ENCODE measurements at regions not wholly inside any gene's neighbourhood (a gene's known extent, or its start where the extent isn't known, plus 50 kb on each side); places are given as distances from the start of the nearest gene placed in this dataset.

DNA sequence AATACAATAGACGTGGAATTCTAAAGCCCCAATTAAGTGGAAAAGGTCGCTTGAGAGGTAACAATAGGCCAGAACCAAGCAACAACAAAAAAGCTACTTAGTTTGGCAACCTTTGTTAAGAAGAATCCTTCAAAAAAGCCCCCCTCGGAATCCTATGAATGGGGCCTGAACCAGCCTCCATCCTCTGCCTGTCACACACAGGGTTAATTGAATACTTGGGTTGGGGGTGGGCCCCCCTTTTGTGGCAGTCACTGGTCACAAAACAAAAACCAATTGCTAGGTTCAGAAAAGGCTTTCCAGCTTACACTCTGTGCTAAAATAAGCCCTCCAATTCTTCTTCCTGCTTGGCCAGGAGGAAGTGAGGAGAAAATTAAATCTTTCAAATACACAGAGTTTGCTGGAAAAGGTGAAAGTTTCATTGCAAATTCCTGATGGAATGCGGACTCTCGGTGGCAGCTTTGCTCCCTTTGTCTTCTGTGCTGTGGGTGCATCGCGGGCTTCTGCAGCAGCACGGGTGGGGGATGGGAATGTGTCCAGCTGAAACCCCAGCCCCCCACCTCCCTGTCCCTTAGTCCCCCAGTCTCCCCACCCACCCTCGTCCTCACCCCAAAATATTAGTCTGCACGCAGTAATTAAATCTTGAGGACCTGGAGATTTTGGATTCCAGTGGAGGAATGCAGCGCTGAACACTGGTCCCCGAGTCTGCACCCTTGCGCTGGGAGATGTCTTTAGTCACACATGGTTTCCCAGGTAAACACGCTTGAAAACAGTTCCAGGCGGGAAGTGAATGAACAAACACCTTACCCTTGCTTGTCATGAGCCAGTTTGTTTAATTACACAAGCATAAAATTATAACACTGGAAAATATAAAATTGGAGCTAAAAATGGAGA is 254.3 kb downstream of the SOX11 start:
- Histone ChIP-seq H3K4me1 (peaks cover 16% of the 10 kb centered on the region), H3K36me3 (no peaks in the 10 kb centered on the region), H3K4me3 (no peak overlapping the region), H3K27me3 (no peaks in the 10 kb centered on the region), H3K4me2 (no peak overlapping the region), H3K27ac (no peak overlapping the region), H4K20me1 (no peaks in the 10 kb centered on the region), H3K9ac (no peak overlapping the region), H3K9me3 (no peaks in the 10 kb centered on the region)
- no peak for TF ChIP-seq Cebpa-rat (IDR thresholded peaks at IDR 0.05)

DNA sequence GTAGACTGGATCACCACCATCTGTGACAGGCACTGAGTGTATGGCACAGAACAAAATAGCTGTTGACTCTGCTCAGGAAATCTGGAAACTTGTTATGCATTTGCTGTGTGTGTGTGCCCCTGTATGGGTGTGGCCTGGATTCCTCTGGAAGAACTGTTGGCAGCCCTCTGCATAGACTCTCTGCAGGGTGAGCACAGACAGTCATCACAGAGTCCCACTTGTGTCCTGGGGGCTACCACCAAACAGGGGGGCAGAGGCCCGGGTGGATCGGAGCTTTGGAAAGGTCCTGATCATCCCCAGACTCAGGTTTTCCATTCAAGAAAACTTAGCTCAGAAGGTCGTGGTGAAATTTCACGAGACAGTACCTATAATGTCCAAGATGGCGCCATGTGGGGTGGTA is 258.6 kb downstream of the SOX11 start:
- no peaks in the 10 kb centered on the region for H3K36me3 ChIP-seq
- H3K27ac ChIP-seq: no peak overlapping the region
- no peak overlapping the region for H3K4me2 ChIP-seq
- no peaks in the 10 kb centered on the region for H3K9me3 ChIP-seq
- H3K27me3 ChIP-seq: no peaks in the 10 kb centered on the region
- no peak overlapping the region for H3K4me3 ChIP-seq
- H4K20me1 ChIP-seq: no peaks in the 10 kb centered on the region
- TF ChIP-seq Cebpa-rat (IDR thresholded peaks at IDR 0.05): no peak
- no peak overlapping the region for H3K9ac ChIP-seq
- no peaks in the 10 kb centered on the region for H3K4me1 ChIP-seq

DNA sequence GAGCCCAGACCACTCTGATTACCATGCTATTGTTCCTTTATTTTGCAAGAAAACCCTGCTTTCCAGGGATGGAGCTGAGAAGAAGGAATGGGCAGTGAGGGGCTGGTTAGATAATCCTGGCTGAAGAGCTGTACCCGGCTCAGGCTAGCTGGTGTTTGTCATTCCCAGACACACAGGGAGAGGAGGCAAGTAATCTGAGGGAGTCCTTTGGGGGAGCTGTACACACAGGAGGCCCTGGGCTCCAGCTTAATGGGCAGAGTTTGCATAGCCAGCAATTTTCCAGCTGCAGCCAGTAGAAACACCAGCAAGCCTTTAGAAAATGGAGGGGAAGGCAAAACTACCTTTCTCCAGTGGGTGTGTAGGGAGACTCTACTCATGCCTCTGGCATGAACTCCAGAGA is 259.3 kb downstream of the SOX11 start:
- Histone ChIP-seq H3K4me3 (no peak overlapping the region), H3K4me2 (no peak overlapping the region), H3K36me3 (no peaks in the 10 kb centered on the region), H3K4me1 (no peaks in the 10 kb centered on the region), H3K27ac (no peak overlapping the region), H4K20me1 (no peaks in the 10 kb centered on the region), H3K27me3 (no peaks in the 10 kb centered on the region), H3K9ac (no peak overlapping the region), H3K9me3 (no peaks in the 10 kb centered on the region)
- no peak for TF ChIP-seq Cebpa-rat (IDR thresholded peaks at IDR 0.05)

DNA sequence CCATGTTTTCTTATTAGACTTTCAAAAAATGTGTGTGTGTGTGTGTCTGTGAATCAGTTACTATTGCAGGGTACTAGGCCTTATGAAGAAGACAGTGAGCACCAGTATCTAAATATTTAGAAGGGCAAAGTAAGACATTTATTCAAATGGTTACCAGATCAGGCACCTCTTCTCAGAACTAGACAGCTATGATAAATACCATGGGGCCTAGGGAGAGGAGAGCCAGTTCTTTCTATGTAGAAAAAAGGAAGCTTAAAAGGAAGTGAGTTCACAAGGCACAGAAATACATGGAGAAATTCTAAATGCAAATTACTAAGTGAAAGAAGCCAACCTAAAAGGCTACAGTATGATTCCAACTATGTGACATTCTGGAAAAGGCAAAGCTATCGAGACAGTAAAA is 261.3 kb downstream of the SOX11 start:
- no peak for TF ChIP-seq Cebpa-rat (IDR thresholded peaks at IDR 0.05)
- Histone ChIP-seq H3K4me1 (no peaks in the 10 kb centered on the region), H4K20me1 (no peaks in the 10 kb centered on the region), H3K4me3 (no peak overlapping the region), H3K27ac (no peak overlapping the region), H3K9me3 (no peaks in the 10 kb centered on the region), H3K36me3 (no peaks in the 10 kb centered on the region), H3K4me2 (no peak overlapping the region), H3K27me3 (no peaks in the 10 kb centered on the region), H3K9ac (no peak overlapping the region)

DNA sequence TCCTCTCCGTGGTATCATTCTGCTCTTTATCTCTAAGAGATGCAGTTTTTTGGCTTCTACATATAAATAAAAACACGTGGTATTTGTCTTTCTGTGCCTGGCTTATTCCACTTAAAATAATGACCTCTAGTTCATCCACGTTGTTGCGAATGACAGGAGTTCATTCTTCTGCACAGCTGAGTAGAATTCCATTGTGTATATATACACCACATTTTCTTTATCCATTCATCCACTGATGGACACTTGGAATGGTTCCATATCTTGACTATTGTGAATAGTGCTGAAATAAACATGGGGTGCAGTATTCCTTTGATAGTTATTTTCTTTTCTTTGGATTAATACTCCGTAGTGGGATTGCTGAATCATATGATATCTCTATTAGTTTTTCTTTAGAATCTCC is 262.3 kb downstream of the SOX11 start:
- no peak for TF ChIP-seq Cebpa-rat (IDR thresholded peaks at IDR 0.05)
- no peaks in the 10 kb centered on the region for H3K27me3 ChIP-seq
- H3K9me3 ChIP-seq: no peaks in the 10 kb centered on the region
- H3K4me3 ChIP-seq: no peak overlapping the region
- H3K27ac ChIP-seq: no peak overlapping the region
- H3K9ac ChIP-seq: no peak overlapping the region
- no peaks in the 10 kb centered on the region for H4K20me1 ChIP-seq
- H3K36me3 ChIP-seq: no peaks in the 10 kb centered on the region
- H3K4me1 ChIP-seq: no peaks in the 10 kb centered on the region
- no peak overlapping the region for H3K4me2 ChIP-seq

DNA sequence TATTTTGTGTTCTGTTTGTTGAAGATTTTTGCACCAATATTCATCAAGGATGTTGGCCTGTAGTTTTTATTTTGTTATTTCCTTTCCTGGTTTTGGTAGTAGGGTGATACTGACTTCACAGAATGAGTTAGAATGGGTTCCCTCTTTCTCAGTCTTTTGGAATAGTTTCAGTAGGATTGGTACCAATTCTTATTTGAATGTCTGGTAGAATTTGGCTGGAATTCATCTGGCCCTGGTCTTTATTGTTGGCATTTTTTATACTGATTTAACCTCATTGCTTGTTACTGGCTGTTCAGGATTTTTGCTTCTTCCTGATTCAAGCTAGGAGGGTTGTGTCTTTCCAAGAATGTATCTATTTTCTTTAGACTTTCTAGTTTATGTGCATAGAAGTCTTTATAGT is 263.7 kb downstream of the SOX11 start:
- Histone ChIP-seq H4K20me1 (no peaks in the 10 kb centered on the region), H3K9ac (no peak overlapping the region)
- no peak for TF ChIP-seq Cebpa-rat (IDR thresholded peaks at IDR 0.05)

DNA sequence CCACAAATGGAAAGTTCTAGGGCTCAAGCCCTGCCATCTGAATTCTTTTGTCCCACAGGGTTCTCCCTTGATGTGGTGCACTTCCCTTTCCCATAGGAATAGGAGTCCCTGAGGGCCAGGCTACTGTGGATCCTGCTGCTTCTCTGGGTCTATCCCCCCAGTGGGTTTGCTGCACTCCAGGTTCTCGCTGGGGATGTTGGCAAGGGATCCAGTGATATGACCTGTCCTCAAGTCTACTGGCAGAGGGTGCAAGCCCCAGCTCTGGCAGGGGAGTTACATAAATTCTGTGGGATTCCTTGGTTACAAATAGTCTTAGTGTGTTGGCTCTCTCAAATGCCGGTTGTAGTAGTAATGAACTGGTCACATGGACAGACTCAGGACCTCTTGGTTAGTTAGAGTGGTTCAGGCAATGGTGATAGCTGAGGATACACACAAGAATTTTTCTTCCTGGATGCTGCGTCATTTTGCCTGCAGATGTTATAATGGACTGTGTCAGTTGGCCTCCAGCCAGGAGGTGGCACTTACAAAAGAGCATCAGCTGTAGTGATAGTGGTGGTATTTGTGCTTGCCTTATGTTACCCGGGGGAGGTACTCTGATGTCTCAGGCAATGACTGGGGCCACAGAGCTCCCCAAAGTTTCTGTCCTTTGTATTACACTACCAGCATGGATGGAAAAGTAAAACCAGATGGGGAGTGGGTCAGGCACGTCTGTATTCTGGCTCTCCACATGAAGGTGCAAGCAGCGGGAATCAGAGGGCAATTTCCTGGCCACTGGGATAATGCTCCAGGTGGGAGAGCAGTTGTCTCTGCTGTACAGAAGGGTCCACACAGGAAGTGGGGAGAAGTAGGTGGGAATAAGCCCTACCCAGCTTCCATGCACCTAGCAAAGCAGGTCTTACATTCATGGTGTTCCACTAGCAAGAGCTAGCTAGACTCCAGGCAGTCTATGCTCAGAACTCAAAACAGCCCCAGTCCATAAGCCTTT is 267.9 kb downstream of the SOX11 start:
- Histone ChIP-seq H3K27ac (no peak overlapping the region), H3K4me3 (no peak overlapping the region), H3K4me2 (no peak overlapping the region), H3K9ac (no peak overlapping the region), H3K9me3 (0 out of 2 replicates have a peak, but pooled peaks cover 8% of the 10 kb centered on the region), H3K36me3 (no peaks in the 10 kb centered on the region), H3K27me3 (no peaks in the 10 kb centered on the region), H4K20me1 (no peaks in the 10 kb centered on the region), H3K4me1 (peaks cover 6% of the 10 kb centered on the region)
- TF ChIP-seq Cebpa-rat (IDR thresholded peaks at IDR 0.05): no peak

More for the DNA sequence above, 263.7 kb downstream of the SOX11 start:
- no peaks in the 10 kb centered on the region for H3K4me1 ChIP-seq
- no peaks in the 10 kb centered on the region for H3K27me3 ChIP-seq
- H3K9me3 ChIP-seq: no peaks in the 10 kb centered on the region
- no peak overlapping the region for H3K27ac ChIP-seq
- no peak overlapping the region for H3K4me3 ChIP-seq
- H3K36me3 ChIP-seq: no peaks in the 10 kb centered on the region
- H3K4me2 ChIP-seq: no peak overlapping the region

DNA sequence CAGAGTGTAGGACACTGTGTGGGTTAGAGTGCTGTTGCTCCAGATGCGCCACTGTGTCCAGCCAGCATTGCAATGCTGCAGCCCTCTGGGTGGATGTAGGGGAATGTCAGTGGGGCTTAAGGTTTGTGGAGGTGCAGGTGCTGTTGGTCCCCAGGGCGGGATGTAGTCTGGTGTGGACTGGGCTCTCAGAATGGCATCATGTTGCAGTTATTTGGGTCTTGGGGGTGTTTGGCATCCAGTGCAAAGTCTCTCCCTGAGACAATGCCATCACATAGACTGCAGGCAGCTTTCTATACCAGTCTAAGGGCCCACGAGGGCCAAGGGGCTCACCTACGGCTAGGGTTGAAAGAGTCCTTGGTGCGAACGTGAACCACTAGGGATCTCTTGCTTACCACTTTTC is 275.3 kb downstream of the SOX11 start:
- TF ChIP-seq Cebpa-rat (IDR thresholded peaks at IDR 0.05): no peak
- Histone ChIP-seq H3K36me3 (no peaks in the 10 kb centered on the region), H3K4me2 (no peak overlapping the region)

DNA sequence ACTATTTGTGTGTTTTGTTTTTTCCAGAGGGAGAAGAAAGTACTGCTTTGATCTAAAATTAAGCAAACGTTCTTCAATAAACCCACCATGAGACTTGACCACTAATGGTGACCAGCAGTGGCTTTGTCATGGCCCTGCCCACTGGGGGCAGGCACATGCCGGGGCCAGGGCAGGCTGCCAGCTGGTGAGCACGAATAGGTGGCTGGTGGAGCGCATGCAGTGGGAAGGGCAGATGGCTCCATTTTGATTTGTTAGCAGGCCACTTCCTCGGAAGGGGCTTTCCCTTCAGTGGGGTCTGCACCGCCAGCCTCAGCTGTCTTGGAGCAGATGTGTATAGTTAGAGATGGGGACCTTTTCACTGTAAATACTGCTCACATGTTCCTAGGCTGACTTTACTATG is 277.1 kb downstream of the SOX11 start:
- Histone ChIP-seq H3K36me3 (no peaks in the 10 kb centered on the region), H3K4me2 (no peak overlapping the region), H3K4me1 (peaks cover 12% of the 10 kb centered on the region), H3K27me3 (no peaks in the 10 kb centered on the region), H4K20me1 (no peaks in the 10 kb centered on the region), H3K27ac (no peak overlapping the region), H3K9me3 (0 out of 2 replicates have a peak, but pooled peaks cover 5% of the 10 kb centered on the region), H3K9ac (no peak overlapping the region), H3K4me3 (no peak overlapping the region)
- no peak for TF ChIP-seq Cebpa-rat (IDR thresholded peaks at IDR 0.05)

More for the DNA sequence above, 275.3 kb downstream of the SOX11 start:
- H3K9ac ChIP-seq: no peak overlapping the region
- no peak overlapping the region for H3K4me3 ChIP-seq
- H3K4me1 ChIP-seq: peaks cover 6% of the 10 kb centered on the region
- H3K9me3 ChIP-seq: 0 out of 2 replicates have a peak, but pooled peaks cover 10% of the 10 kb centered on the region
- H3K27ac ChIP-seq: no peak overlapping the region
- H3K27me3 ChIP-seq: no peaks in the 10 kb centered on the region
- no peaks in the 10 kb centered on the region for H4K20me1 ChIP-seq

DNA sequence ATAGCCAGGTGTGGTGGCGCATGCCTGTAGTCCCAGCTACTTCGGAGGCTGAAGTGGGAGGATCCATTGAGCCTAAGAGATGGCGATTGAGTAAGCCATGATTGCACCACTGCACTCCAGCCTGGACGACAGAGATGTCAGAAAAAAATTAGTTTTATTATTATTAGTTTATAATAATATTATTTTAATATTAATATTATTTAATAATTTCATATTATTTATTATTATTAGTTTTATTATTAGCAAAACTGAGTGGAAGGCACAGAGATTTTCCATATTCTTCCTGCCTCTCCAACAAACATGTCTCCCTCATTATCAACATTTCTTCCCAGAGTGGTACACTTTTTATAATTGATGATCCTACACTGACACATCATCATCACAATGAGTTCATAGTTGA is 278.2 kb downstream of the SOX11 start:
- no peaks in the 10 kb centered on the region for H3K27me3 ChIP-seq
- H3K9me3 ChIP-seq: 0 out of 2 replicates have a peak, but pooled peaks cover 3% of the 10 kb centered on the region
- H3K27ac ChIP-seq: no peak overlapping the region
- H3K36me3 ChIP-seq: no peaks in the 10 kb centered on the region
- TF ChIP-seq Cebpa-rat (IDR thresholded peaks at IDR 0.05): no peak
- H3K9ac ChIP-seq: no peak overlapping the region
- no peak overlapping the region for H3K4me2 ChIP-seq
- H4K20me1 ChIP-seq: no peaks in the 10 kb centered on the region
- H3K4me1 ChIP-seq: peaks cover 12% of the 10 kb centered on the region
- H3K4me3 ChIP-seq: no peak overlapping the region

Data from BLaER1 (cell line).